H1 (cell line): ENCODE measurements at regions not wholly inside any gene's neighbourhood (a gene's known extent, or its start where the extent isn't known, plus 50 kb on each side); places are given as distances from the start of the nearest gene placed in this dataset.

Experiments used
- CREB1 ChIP-seq: IDR thresholded peaks from 2 replicates; pipeline ENCODE4 v1.6.1; 2012; ENCODE audit warnings: inconsistent platforms
- EZH2 ChIP-seq: fragments of 200-600 bp; sonication (generic); IDR thresholded peaks from 2 replicates; pipeline ENCODE4 v1.7.1; 2012; ENCODE audit warnings: low read depth, mild to moderate bottlenecking, moderate library complexity, low read length, inconsistent platforms; ENCODE audit not compliant: severe bottlenecking
- RXRA ChIP-seq: IDR thresholded peaks from 2 replicates; pipeline ENCODE4 v1.6.1; 2011; ENCODE audit warnings: low read depth, mild to moderate bottlenecking, low read length, moderate library complexity; ENCODE audit not compliant: insufficient read depth
- SIRT6 ChIP-seq: IDR thresholded peaks from one replicate; pipeline ENCODE4 v1.7.1; 2012; ENCODE audit warnings: low read length, inconsistent platforms
- SUZ12 ChIP-seq: fragments of 200-600 bp; sonication (generic); IDR thresholded peaks from 2 replicates; pipeline ENCODE4 v1.6.1; 2012; ENCODE audit warnings: mild to moderate bottlenecking, inconsistent platforms, low read length, moderate library complexity, mixed read lengths

DNA sequence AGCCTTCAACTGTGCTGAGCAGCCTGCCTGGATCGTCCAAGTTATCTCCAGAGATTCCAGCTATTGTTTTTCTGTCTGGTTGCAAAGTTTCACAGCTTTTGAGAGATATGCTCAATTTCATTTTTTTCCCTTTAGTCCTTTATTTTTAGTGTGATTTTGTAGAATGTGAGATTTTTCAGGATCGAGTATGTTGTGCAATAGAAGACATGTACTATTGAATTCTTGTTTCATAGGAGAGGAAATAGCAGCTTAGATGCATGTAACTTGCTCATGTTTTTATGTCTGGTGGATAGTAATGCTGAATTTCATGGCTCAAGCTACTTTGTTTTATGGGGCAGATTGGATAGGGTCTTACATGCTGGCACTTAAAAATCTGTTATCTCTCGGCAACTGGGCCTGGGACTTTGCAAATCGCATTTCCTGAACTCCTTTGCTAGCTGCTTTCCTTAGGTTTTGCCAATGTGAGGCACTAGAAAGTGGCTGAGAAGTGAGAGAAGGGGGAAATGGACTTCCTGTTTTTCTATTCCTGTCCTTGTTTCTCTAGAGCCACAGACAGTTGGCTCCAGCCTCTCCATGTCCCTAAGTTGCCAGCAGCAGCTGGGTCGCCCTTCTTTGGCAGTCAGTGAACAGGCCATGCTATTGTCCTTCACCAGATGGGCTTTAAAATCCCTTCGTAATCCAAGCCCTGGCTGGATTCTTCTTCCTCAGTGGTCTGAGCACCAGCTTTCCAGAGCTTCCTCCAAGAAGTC, 101.4 kb upstream of the PDE4B start (continued):
- TF ChIP-seq CREB1 (no peak), SIRT6 (no peak), EZH2 (no peak), RXRA (no peak), SUZ12 (no peak)
